ENCODE measurements at regions not wholly inside any gene's neighbourhood (a gene's known extent, or its start where the extent isn't known, plus 50 kb on each side); places are given as distances from the start of the nearest gene placed in this dataset.

DNA sequence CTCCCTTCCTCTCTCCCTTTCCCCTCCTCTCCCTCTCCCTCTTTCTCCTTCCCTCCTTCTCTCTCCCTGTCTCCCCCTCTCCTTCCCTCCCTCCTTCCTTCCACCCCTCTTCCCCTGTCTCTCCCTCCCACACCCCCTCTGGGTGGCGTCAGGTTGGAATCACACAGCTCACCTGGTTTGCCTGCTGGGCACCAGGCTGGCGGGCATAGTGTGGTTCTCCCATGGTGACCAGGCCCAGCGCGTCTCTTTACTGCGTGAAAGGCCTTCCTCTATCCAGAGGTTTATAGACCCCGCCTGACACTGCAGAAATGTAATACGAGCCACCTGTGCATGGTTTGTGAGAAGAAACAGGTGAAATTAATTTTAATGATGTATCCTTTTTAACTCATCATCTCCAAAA lies 76.2 kb downstream of the MRPL36 start:
- no peak for TF ChIP-seq CTCF (conservative IDR thresholded peaks at IDR 0.05)
- no peak for TF ChIP-seq EZH2 (IDR thresholded peaks at IDR 0.05; ENCODE audit: low read depth)

Measured in PC-9 (cell line).